PC-3 (cell line): ENCODE measurements at regions not wholly inside any gene's neighbourhood (a gene's known extent, or its start where the extent isn't known, plus 50 kb on each side); places are given as distances from the start of the nearest gene placed in this dataset.

Experiments used
- EZH2 ChIP-seq: fragments of 300-600 bp; sonication (generic); IDR thresholded peaks from one replicate; pipeline ENCODE4 v1.6.1; 2017; ENCODE audit warnings: antibody characterized with exemption, mild to moderate bottlenecking, low read length; ENCODE audit not compliant: unreplicated experiment
- EZH2phosphoT487 ChIP-seq: fragments of 300-600 bp; sonication (generic); IDR thresholded peaks from 2 replicates; pipeline ENCODE4 v1.6.1; 2018; ENCODE audit warnings: mild to moderate bottlenecking, antibody characterized with exemption, low read length, borderline replicate concordance
- TF ChIP-seq, protein P1 (sequence below): fragments of 300-600 bp; sonication (generic); conservative IDR thresholded peaks from 2 replicates; pipeline ENCODE4 v1.5.1; 2017; ENCODE audit warnings: antibody characterized with exemption, low read depth, mild to moderate bottlenecking, low read length

DNA sequence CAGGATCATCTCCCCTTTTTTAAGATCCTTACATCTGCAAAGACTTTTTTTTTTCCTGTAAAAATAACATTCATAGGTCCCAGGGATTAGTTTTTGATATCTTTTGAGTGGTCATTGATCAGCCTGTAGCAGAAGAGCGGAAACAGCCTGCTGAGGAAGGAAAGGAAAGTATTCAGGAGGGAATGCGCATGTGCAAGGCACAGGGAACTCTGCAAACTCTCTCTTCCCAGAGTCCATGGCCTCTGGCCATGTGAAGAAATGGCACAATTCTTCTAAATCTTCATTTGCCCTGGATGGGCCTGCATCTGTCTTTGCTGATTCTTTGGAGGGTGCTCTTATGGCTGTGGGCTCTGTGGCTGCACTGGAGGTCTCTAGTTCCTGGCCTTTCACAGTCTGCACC, 60.1 kb upstream of the SKOR2 start:
- TF ChIP-seq EZH2 (no peak), EZH2phosphoT487 (no peak)
- TF ChIP-seq, protein P1, sequence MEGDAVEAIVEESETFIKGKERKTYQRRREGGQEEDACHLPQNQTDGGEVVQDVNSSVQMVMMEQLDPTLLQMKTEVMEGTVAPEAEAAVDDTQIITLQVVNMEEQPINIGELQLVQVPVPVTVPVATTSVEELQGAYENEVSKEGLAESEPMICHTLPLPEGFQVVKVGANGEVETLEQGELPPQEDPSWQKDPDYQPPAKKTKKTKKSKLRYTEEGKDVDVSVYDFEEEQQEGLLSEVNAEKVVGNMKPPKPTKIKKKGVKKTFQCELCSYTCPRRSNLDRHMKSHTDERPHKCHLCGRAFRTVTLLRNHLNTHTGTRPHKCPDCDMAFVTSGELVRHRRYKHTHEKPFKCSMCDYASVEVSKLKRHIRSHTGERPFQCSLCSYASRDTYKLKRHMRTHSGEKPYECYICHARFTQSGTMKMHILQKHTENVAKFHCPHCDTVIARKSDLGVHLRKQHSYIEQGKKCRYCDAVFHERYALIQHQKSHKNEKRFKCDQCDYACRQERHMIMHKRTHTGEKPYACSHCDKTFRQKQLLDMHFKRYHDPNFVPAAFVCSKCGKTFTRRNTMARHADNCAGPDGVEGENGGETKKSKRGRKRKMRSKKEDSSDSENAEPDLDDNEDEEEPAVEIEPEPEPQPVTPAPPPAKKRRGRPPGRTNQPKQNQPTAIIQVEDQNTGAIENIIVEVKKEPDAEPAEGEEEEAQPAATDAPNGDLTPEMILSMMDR, result no peak
